A549 (cell line): ENCODE measurements at regions not wholly inside any gene's neighbourhood (a gene's known extent, or its start where the extent isn't known, plus 50 kb on each side); places are given as distances from the start of the nearest gene placed in this dataset.

Experiments used
- ATAC-seq, 2 experiments: fragments of 200-7000 bp in 1 of 2; fragments of >200 bp in 1 of 2; cut with Nextera tagmentation in 1 of 2; cut with Tn5 transposase in 1 of 2; 3 replicates each; pipeline versions ENCODE4 v1.8.0 to v1.9.1; 2018 to 2020; ENCODE audit warnings: mild to moderate bottlenecking in 1 of 2, moderate library complexity in 1 of 2
- CTCF ChIA-PET: fragments of 300-600 bp; sonication (Branson Sonifier 250); formaldehyde crosslinking; extraction: SDS; loops from one replicate; lab custom pipeline; 2021; ENCODE audit warnings: antibody characterized with exemption, inconsistent platforms; lab: Yijun Ruan, JAX
- POLR2A ChIA-PET: fragments of 350-600 bp; formaldehyde crosslinking; extraction: SDS; loops from one replicate; lab custom pipeline; 2021; ENCODE audit warnings: antibody characterized with exemption, inconsistent platforms; lab: Yijun Ruan, JAX
- DNase-seq, 2 experiments: peaks; one replicate each; pipeline versions ENCODE4 v3.0.0 to v3.0.0-alpha.2; 2011 to 2016; ENCODE audit warnings: low read depth in 1 of 2, low spot score in 1 of 2
- FAIRE-seq: peaks from 2 replicates; lab custom pipeline; 2011; peaks lifted over from hg19 to GRCh38; lab: Jason Lieb, UNC
- H3K27ac ChIP-seq, 2 experiments: fragments of >200 bp; sonication (Bioruptor Twin); formaldehyde crosslinking; 3 replicates each; pipeline ENCODE4 v1.5.1; 2016 to 2017
- H3K4me1 ChIP-seq: fragments of >200 bp; sonication (Bioruptor Twin); formaldehyde crosslinking; 3 replicates; pipeline ENCODE4 v1.6.1; 2016
- H3K4me2 ChIP-seq: fragments of >200 bp; sonication (Bioruptor Twin); formaldehyde crosslinking; 3 replicates; pipeline ENCODE4 v1.6.1; 2016
- H3K4me3 ChIP-seq: fragments of >200 bp; sonication (Bioruptor Twin); formaldehyde crosslinking; 3 replicates; pipeline ENCODE4 v1.5.1; 2016
- H3K9me3 ChIP-seq: fragments of >200 bp; sonication (Bioruptor Twin); formaldehyde crosslinking; 3 replicates; pipeline ENCODE4 v1.6.1; 2016
- BHLHE40 ChIP-seq: IDR thresholded peaks from 2 replicates; pipeline ENCODE4 v1.6.1; 2012; ENCODE audit warnings: low read depth, low read length, inconsistent platforms
- CBX2 ChIP-seq: fragments of 200-600 bp; sonication (generic); IDR thresholded peaks from 2 replicates; pipeline ENCODE4 v1.6.1; 2016; ENCODE audit warnings: low read depth, mild to moderate bottlenecking, borderline replicate concordance
- CEBPB ChIP-seq, 2 experiments: fragments of >200 bp in 1 of 2; sonication (Bioruptor Twin) in 1 of 2; formaldehyde crosslinking in 1 of 2; IDR thresholded peaks; 2 replicates each; pipeline ENCODE4 v1.6.1; 2012 to 2016
- CHD4 ChIP-seq: fragments of 200-600 bp; sonication (generic); IDR thresholded peaks from 2 replicates; pipeline ENCODE4 v1.6.1; 2016; ENCODE audit warnings: antibody characterized with exemption, mild to moderate bottlenecking, borderline replicate concordance
- CTCF ChIP-seq: fragments of >200 bp; sonication (Bioruptor Twin); formaldehyde crosslinking; IDR thresholded peaks from 3 replicates; pipeline ENCODE4 v1.5.1; 2016
- ELK1 ChIP-seq: fragments of 150-350 bp; IDR thresholded peaks from 2 replicates; pipeline ENCODE4 v1.6.1; 2014; ENCODE audit warnings: low read depth, mild to moderate bottlenecking, low read length
- HES2 ChIP-seq: fragments of >200 bp; sonication (Bioruptor Twin); formaldehyde crosslinking; IDR thresholded peaks from 2 replicates; pipeline ENCODE4 v1.6.1; 2016
- HEYL ChIP-seq: fragments of 250-450 bp; sonication (Bioruptor Pico); IDR thresholded peaks from 2 replicates; pipeline ENCODE4 v1.8.0; 2021; ENCODE audit warnings: mild to moderate bottlenecking, moderate library complexity
- HOXA7 ChIP-seq: fragments of 250-450 bp; sonication (Bioruptor Pico); IDR thresholded peaks from 2 replicates; pipeline ENCODE4 v1.5.0; 2020; ENCODE audit warnings: mild to moderate bottlenecking, moderate library complexity
- HOXB13 ChIP-seq: fragments of 250-450 bp; sonication (Bioruptor Pico); IDR thresholded peaks from 2 replicates; pipeline ENCODE4 v1.5.0; 2020; ENCODE audit warnings: low read depth, mild to moderate bottlenecking, moderate library complexity
- HOXB5 ChIP-seq: fragments of 250-450 bp; sonication (Bioruptor Pico); IDR thresholded peaks from 2 replicates; pipeline ENCODE4 v1.5.0; 2020; ENCODE audit warnings: mild to moderate bottlenecking, moderate library complexity
- JUNB ChIP-seq: fragments of >200 bp; sonication (Bioruptor Twin); formaldehyde crosslinking; IDR thresholded peaks from 2 replicates; pipeline ENCODE4 v1.6.1; 2016
- MAFK ChIP-seq: fragments of 450-650 bp; IDR thresholded peaks from 2 replicates; pipeline ENCODE4 v1.6.1; 2014; ENCODE audit not compliant: partially characterized antibody
- MAX ChIP-seq: IDR thresholded peaks from 2 replicates; pipeline ENCODE4 v1.6.1; 2012
- MAZ ChIP-seq: fragments of 150-350 bp; IDR thresholded peaks from 2 replicates; pipeline ENCODE4 v1.6.1; 2014; ENCODE audit warnings: antibody characterized with exemption, low read depth, low read length, borderline replicate concordance
- MYC ChIP-seq: IDR thresholded peaks from 2 replicates; pipeline ENCODE4 v1.6.1; 2012; ENCODE audit warnings: mild to moderate bottlenecking, inconsistent platforms, low read length, improper control_type of control experiment, borderline replicate concordance
- NFE2L2 ChIP-seq: fragments of 150-350 bp; conservative IDR thresholded peaks from 2 replicates; pipeline ENCODE4 v1.6.1; 2014; ENCODE audit warnings: low read length
- NR3C1 ChIP-seq: fragments of >200 bp; sonication (Bioruptor Twin); formaldehyde crosslinking; IDR thresholded peaks from 3 replicates; pipeline ENCODE4 v1.6.1; 2017
- POLR2A ChIP-seq: IDR thresholded peaks from 2 replicates; pipeline ENCODE4 v1.6.1; 2012; ENCODE audit warnings: mild to moderate bottlenecking, low read length
- REST ChIP-seq: fragments of 200-600 bp; sonication (generic); IDR thresholded peaks from 2 replicates; pipeline ENCODE4 v1.6.1; 2016; ENCODE audit warnings: antibody characterized with exemption, mild to moderate bottlenecking, moderate library complexity
- SMC3 ChIP-seq: fragments of >200 bp; sonication (Bioruptor Twin); formaldehyde crosslinking; IDR thresholded peaks from 3 replicates; pipeline ENCODE4 v1.6.1; 2018; ENCODE audit warnings: inconsistent platforms
- USF2 ChIP-seq: fragments of 450-650 bp; IDR thresholded peaks from 2 replicates; pipeline ENCODE4 v1.6.1; 2014; ENCODE audit warnings: antibody characterized with exemption
- ZC3H11A ChIP-seq: fragments of 450-650 bp; IDR thresholded peaks from 2 replicates; pipeline ENCODE4 v1.6.1; 2014; ENCODE audit warnings: antibody characterized with exemption, mild to moderate bottlenecking
- ZNF302 ChIP-seq: fragments of 250-450 bp; sonication (Bioruptor Pico); IDR thresholded peaks from 2 replicates; pipeline ENCODE4 v1.9.0; 2021; ENCODE audit warnings: inconsistent platforms, mild to moderate bottlenecking, moderate library complexity
- ZSCAN20 ChIP-seq: fragments of 250-450 bp; sonication (Bioruptor Pico); IDR thresholded peaks from 2 replicates; pipeline ENCODE4 v1.8.0; 2022; ENCODE audit warnings: mild to moderate bottlenecking, moderate library complexity
- WGBS: methylation state at CpG from one replicate; pipeline ENCODE4 v1.1.6; 2017; ENCODE audit errors: missing lambda C conversion rate; 5-methylcytosine and 5-hydroxymethylcytosine counted together

- POLR2A ChIA-PET: no interaction called here
Measured at GRCh38 chr20:1754749-1755148, 97.2 kb upstream of the SIRPG start.

GRCh38 chr20:1754306-1754705 is 96.7 kb upstream of the SIRPG start:
- Histone ChIP-seq H3K4me3 (no peak overlapping the region), H3K9me3 (no peaks in the 10 kb centered on the region), H3K27ac (no peak overlapping the region), H3K4me1 (no peaks in the 10 kb centered on the region), H3K4me2 (no peak overlapping the region)
- no peak for ATAC-seq
- ChIA-PET CTCF (interaction anchor here (1.5 to 3.9 kb wide), 2 partner anchors 10 to 11 kb away, joined by 6 to 28 read pairs; no protein-coding TSS in a partner anchor), POLR2A (no interaction called here)
- WGBS: 21% methylated on average over 2 of the region's 2 CpGs
- no peak for DNase-seq
- TF ChIP-seq POLR2A: no peak
- no peak for TF ChIP-seq USF2
- TF ChIP-seq ZSCAN20 (CRISPR knock-in tag): no peak
- no peak for TF ChIP-seq MAX
- no peak for TF ChIP-seq HOXB5
- peak; percentile 84 for FAIRE-seq

More at GRCh38 chr20:1754749-1755148, 97.2 kb upstream of the SIRPG start:
- 49% methylated on average over 4 of the region's 4 CpGs for WGBS
- no peaks in the 10 kb centered on the region for H3K4me1 ChIP-seq
- no peak overlapping the region for H3K4me2 ChIP-seq
- ATAC-seq (no peak), DNase-seq (no peak), FAIRE-seq (no peak)
- no peak overlapping the region for H3K4me3 ChIP-seq
- no peaks in the 10 kb centered on the region for H3K9me3 ChIP-seq
- no peak overlapping the region for H3K27ac ChIP-seq
- CTCF ChIA-PET: interaction anchor here (0.8 to 12.8 kb wide), 3 partner anchors 9 to 23 kb away, joined by 4 to 179 read pairs (median 6); no protein-coding TSS in a partner anchor
- no peak for TF ChIP-seq MAX
- no peak for TF ChIP-seq ELK1
- no peak for TF ChIP-seq ZNF302
- TF ChIP-seq HES2: no peak
- TF ChIP-seq CBX2: no peak
- no peak for TF ChIP-seq MAFK
- TF ChIP-seq HOXB13 (CRISPR knock-in tag): no peak
- TF ChIP-seq REST: no peak
- TF ChIP-seq NR3C1: no peak
- no peak for TF ChIP-seq JUNB
- no peak for TF ChIP-seq HOXA7 (CRISPR knock-in tag)
- no peak for TF ChIP-seq CHD4
- TF ChIP-seq BHLHE40: no peak
- TF ChIP-seq, all 56 proteins: peak for 0

- Histone ChIP-seq H3K4me2 (no peak overlapping the region), H3K9me3 (no peaks in the 10 kb centered on the region), H3K27ac (no peak overlapping the region), H3K4me1 (no peaks in the 10 kb centered on the region), H3K4me3 (no peak overlapping the region)
- CTCF ChIA-PET: interaction anchor here (1.2 to 3.9 kb wide), 3 partner anchors 13 to 420 kb away, joined by 3 to 28 read pairs (median 6); no protein-coding TSS in a partner anchor
- POLR2A ChIA-PET: no interaction called here
- peak; percentile 61 for FAIRE-seq
- no peak for DNase-seq
- no peak for ATAC-seq
- TF ChIP-seq CBX2 (no peak), CTCF (no peak), MAZ (no peak), HEYL (CRISPR knock-in tag) (no peak), ZSCAN20 (CRISPR knock-in tag) (no peak), SMC3 (no peak), ZC3H11A (no peak), NFE2L2 (no peak), MYC (no peak), CEBPB (IDR thresholded peaks at IDR 0.05) (no peak)
Measured at GRCh38 chr20:1752045-1752444, 94.5 kb upstream of the SIRPG start.
